ENCODE measurements at regions not wholly inside any gene's neighbourhood (a gene's known extent, or its start where the extent isn't known, plus 50 kb on each side); places are given as distances from the start of the nearest gene placed in this dataset.

DNA sequence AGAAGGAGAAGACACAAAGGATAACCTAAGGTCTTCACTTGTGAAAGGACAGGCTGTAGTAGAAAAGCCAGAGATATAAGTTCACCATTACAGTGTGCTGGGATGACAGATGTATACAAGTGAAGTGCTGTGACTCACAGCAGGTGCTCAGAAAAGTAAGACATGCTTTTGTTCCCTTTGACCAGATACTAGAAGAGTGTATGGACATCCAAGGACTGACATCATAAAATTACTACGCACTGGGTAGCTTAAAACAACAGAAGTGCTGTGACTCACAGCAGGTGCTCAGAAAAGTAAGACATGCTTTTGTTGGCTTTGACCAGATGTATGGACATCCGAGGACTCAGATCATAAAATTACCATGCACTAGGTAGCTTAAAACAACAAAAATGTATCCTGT is 61.6 kb upstream of the BTC start:
- H3K27me3 ChIP-seq, result no peaks in the 10 kb centered on the region
- TF ChIP-seq POLR2A (IDR thresholded peaks at IDR 0.05) (no peak), EP300 (IDR thresholded peaks at IDR 0.05) (no peak)
- TF ChIP-seq, protein P1, sequence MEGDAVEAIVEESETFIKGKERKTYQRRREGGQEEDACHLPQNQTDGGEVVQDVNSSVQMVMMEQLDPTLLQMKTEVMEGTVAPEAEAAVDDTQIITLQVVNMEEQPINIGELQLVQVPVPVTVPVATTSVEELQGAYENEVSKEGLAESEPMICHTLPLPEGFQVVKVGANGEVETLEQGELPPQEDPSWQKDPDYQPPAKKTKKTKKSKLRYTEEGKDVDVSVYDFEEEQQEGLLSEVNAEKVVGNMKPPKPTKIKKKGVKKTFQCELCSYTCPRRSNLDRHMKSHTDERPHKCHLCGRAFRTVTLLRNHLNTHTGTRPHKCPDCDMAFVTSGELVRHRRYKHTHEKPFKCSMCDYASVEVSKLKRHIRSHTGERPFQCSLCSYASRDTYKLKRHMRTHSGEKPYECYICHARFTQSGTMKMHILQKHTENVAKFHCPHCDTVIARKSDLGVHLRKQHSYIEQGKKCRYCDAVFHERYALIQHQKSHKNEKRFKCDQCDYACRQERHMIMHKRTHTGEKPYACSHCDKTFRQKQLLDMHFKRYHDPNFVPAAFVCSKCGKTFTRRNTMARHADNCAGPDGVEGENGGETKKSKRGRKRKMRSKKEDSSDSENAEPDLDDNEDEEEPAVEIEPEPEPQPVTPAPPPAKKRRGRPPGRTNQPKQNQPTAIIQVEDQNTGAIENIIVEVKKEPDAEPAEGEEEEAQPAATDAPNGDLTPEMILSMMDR (IDR thresholded peaks at IDR 0.05), result no peak
- DNase-seq (ENCODE audit: low spot score in 2 of 2), result no peak
- no peak overlapping the region for H3K4me3 ChIP-seq
- peaks cover 0 to 3% (median 0%) of the 10 kb centered on the region in 4 donors for H3K9me3 ChIP-seq
- no peaks in the 10 kb centered on the region for H3K4me1 ChIP-seq
- H3K27ac ChIP-seq, result no peak overlapping the region
- WGBS, 2 donors, result 60 to 69% methylated on average over 2 of the region's 2 CpGs
- no peaks in the 10 kb centered on the region for H3K36me3 ChIP-seq

DNA sequence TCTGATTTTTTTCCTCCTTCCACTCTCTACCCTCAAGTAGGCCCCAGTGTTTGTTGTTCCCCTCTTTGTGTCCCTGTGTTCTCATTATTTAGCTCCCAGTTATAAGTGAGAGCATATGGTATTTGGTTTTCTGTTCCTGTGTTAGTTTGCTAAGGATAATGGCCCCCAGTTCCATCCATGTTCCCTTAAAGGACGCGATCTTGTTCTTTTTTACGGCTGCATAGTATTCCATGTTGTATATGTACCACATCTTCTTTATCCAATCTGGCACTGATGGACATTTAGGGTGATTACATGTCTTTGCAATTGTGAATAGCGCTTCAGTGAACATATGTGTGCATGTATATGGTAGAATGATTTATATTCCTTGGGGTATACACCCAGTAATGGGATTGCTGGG is 54.5 kb upstream of the BTC start:
- TF ChIP-seq EP300 (IDR thresholded peaks at IDR 0.05) (no peak), POLR2A (IDR thresholded peaks at IDR 0.05) (no peak)
- TF ChIP-seq, protein P1 (IDR thresholded peaks at IDR 0.05), result no peak
- WGBS, 2 donors, result 94 to 98% methylated on average over 4 of the region's 4 CpGs
- no peak overlapping the region for H3K4me3 ChIP-seq

DNA sequence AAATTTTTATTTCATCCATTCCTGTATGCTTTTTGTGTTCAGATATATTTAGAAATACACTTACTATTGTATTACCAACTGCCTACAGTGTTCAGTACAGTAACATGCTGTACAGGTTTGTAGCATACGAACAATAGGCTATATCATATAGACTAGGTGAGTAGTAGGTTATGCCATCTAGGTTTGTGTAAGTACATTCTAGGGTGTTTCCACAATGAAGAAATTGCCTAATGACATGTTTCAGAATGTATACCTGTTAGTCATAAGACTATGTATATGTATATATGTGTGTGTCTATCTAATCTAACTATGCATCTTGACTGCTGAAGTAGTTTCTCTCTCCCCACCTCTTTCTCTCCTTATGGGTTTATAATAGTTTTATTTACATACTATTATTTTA is 51.5 kb upstream of the BTC start:
- Histone ChIP-seq H3K9me3 (peaks cover 0 to 8% (median 0%) of the 10 kb centered on the region in 4 donors), H3K4me1 (no peaks in the 10 kb centered on the region), H3K4me3 (no peak overlapping the region), H3K27me3 (no peaks in the 10 kb centered on the region), H3K36me3 (no peaks in the 10 kb centered on the region), H3K27ac (no peak overlapping the region)
- WGBS, 2 donors, result 95 to 97% methylated on average over 1 of the region's 1 CpG
- no peak for DNase-seq (ENCODE audit: low spot score in 2 of 2)
- TF ChIP-seq EP300 (IDR thresholded peaks at IDR 0.05) (no peak), POLR2A (IDR thresholded peaks at IDR 0.05) (no peak)
- TF ChIP-seq, protein P1 (IDR thresholded peaks at IDR 0.05), result no peak

More for the DNA sequence above, 54.5 kb upstream of the BTC start:
- H3K27ac ChIP-seq, result no peak overlapping the region
- DNase-seq (ENCODE audit: low spot score in 2 of 2), result no peak
- H3K36me3 ChIP-seq, result no peaks in the 10 kb centered on the region
- no peaks in the 10 kb centered on the region for H3K27me3 ChIP-seq
- H3K4me1 ChIP-seq, result no peaks in the 10 kb centered on the region
- H3K9me3 ChIP-seq, result peaks cover 0 to 11% (median 0%) of the 10 kb centered on the region in 4 donors

Data from tibial nerve (tissue), 4 donors.